ENCODE measurements at regions not wholly inside any gene's neighbourhood (a gene's known extent, or its start where the extent isn't known, plus 50 kb on each side); places are given as distances from the start of the nearest gene placed in this dataset.
"Not testable (repeated sequence)": the region's sequence is repeated elsewhere in the genome, so short reads cannot be mapped to it uniquely, and the experiment has no call there.

GRCh38 chr1:245058882-245059281, 95.9 kb upstream of the KIF26B start:
- no peaks in the 10 kb centered on the region for H3K36me3 ChIP-seq (ENCODE audit: insufficient read depth, low read length)
- no peak for TF ChIP-seq CTCF (IDR thresholded peaks at IDR 0.05; ENCODE audit: extremely low read depth, low read depth, low read length)
- H3K9me3 ChIP-seq (ENCODE audit: low read depth, low read length) = no peaks in the 10 kb centered on the region
- H2AFZ ChIP-seq (ENCODE audit: low read length) = no peak overlapping the region
- no peak overlapping the region for H3K4me3 ChIP-seq (ENCODE audit: insufficient read depth, low read length)
- H3K27ac ChIP-seq (ENCODE audit: low read depth, low read length) = no peak overlapping the region
- H3K4me2 ChIP-seq (ENCODE audit: insufficient read depth, low read length) = no peak overlapping the region
- DNase-seq (ENCODE audit: insufficient read length, low spot score, missing footprints) = no peak
- no peaks in the 10 kb centered on the region for H3K79me2 ChIP-seq (ENCODE audit: insufficient read depth, low read length)
- no peaks in the 10 kb centered on the region for H3K4me1 ChIP-seq (ENCODE audit: insufficient read depth, low read length)
- H4K20me1 ChIP-seq (ENCODE audit: insufficient read depth, low read length) = no peaks in the 10 kb centered on the region
- no peaks in the 10 kb centered on the region for H3K27me3 ChIP-seq (ENCODE audit: insufficient read depth, low read length)

GRCh38 chr1:245058436-245058835, 96.3 kb upstream of the KIF26B start:
- H3K27ac ChIP-seq (ENCODE audit: low read depth, low read length) = no peak overlapping the region
- H4K20me1 ChIP-seq (ENCODE audit: insufficient read depth, low read length) = no peaks in the 10 kb centered on the region
- no peak for TF ChIP-seq CTCF (IDR thresholded peaks at IDR 0.05; ENCODE audit: extremely low read depth, low read depth, low read length)
- no peaks in the 10 kb centered on the region for H3K79me2 ChIP-seq (ENCODE audit: insufficient read depth, low read length)
- H3K36me3 ChIP-seq (ENCODE audit: insufficient read depth, low read length) = no peaks in the 10 kb centered on the region
- no peak overlapping the region for H3K4me3 ChIP-seq (ENCODE audit: insufficient read depth, low read length)
- no peak overlapping the region for H2AFZ ChIP-seq (ENCODE audit: low read length)
- H3K4me1 ChIP-seq (ENCODE audit: insufficient read depth, low read length) = no peaks in the 10 kb centered on the region
- H3K9me3 ChIP-seq (ENCODE audit: low read depth, low read length) = no peaks in the 10 kb centered on the region
- no peaks in the 10 kb centered on the region for H3K27me3 ChIP-seq (ENCODE audit: insufficient read depth, low read length)
- H3K4me2 ChIP-seq (ENCODE audit: insufficient read depth, low read length) = no peak overlapping the region
- DNase-seq (ENCODE audit: insufficient read length, low spot score, missing footprints) = no peak

- no peaks in the 10 kb centered on the region for H3K79me2 ChIP-seq (ENCODE audit: insufficient read depth, low read length)
- no peak for TF ChIP-seq CTCF (IDR thresholded peaks at IDR 0.05; ENCODE audit: extremely low read depth, low read depth, low read length)
- H3K4me2 ChIP-seq (ENCODE audit: insufficient read depth, low read length) = no peak overlapping the region
- no peaks in the 10 kb centered on the region for H3K4me1 ChIP-seq (ENCODE audit: insufficient read depth, low read length)
- H3K27me3 ChIP-seq (ENCODE audit: insufficient read depth, low read length) = no peaks in the 10 kb centered on the region
- no peak overlapping the region for H3K27ac ChIP-seq (ENCODE audit: low read depth, low read length)
- no peak overlapping the region for H3K4me3 ChIP-seq (ENCODE audit: insufficient read depth, low read length)
- no peaks in the 10 kb centered on the region for H4K20me1 ChIP-seq (ENCODE audit: insufficient read depth, low read length)
- no peak overlapping the region for H2AFZ ChIP-seq (ENCODE audit: low read length)
- H3K36me3 ChIP-seq (ENCODE audit: insufficient read depth, low read length) = no peaks in the 10 kb centered on the region
- no peak for DNase-seq (ENCODE audit: insufficient read length, low spot score, missing footprints)
- no peaks in the 10 kb centered on the region for H3K9me3 ChIP-seq (ENCODE audit: low read depth, low read length)
These were observed 97.9 kb upstream of the KIF26B start for GRCh38 chr1:245056913-245057312.

GRCh38 chr1:245056296-245056695, 98.5 kb upstream of the KIF26B start:
- not testable (repeated sequence) for H3K4me1 ChIP-seq (ENCODE audit: insufficient read depth, low read length); H3K4me3 ChIP-seq (ENCODE audit: insufficient read depth, low read length); H2AFZ ChIP-seq (ENCODE audit: low read length); H3K27me3 ChIP-seq (ENCODE audit: insufficient read depth, low read length); H3K79me2 ChIP-seq (ENCODE audit: insufficient read depth, low read length); H3K4me2 ChIP-seq (ENCODE audit: insufficient read depth, low read length); H3K36me3 ChIP-seq (ENCODE audit: insufficient read depth, low read length); H3K27ac ChIP-seq (ENCODE audit: low read depth, low read length); H3K9me3 ChIP-seq (ENCODE audit: low read depth, low read length); H4K20me1 ChIP-seq (ENCODE audit: insufficient read depth, low read length); DNase-seq (ENCODE audit: insufficient read length, low spot score, missing footprints)

- no peak for TF ChIP-seq CTCF (IDR thresholded peaks at IDR 0.05; ENCODE audit: extremely low read depth, low read depth, low read length)
- DNase-seq (ENCODE audit: insufficient read length, low spot score, missing footprints) = no peak
- Histone ChIP-seq H3K4me2 (ENCODE audit: insufficient read depth, low read length) (no peak overlapping the region), H3K9me3 (ENCODE audit: low read depth, low read length) (no peaks in the 10 kb centered on the region), H3K4me3 (ENCODE audit: insufficient read depth, low read length) (no peak overlapping the region), H2AFZ (ENCODE audit: low read length) (no peak overlapping the region), H3K27me3 (ENCODE audit: insufficient read depth, low read length) (no peaks in the 10 kb centered on the region), H3K4me1 (ENCODE audit: insufficient read depth, low read length) (no peaks in the 10 kb centered on the region), H3K27ac (ENCODE audit: low read depth, low read length) (no peak overlapping the region), H3K36me3 (ENCODE audit: insufficient read depth, low read length) (no peaks in the 10 kb centered on the region), H3K79me2 (ENCODE audit: insufficient read depth, low read length) (no peaks in the 10 kb centered on the region), H4K20me1 (ENCODE audit: insufficient read depth, low read length) (no peaks in the 10 kb centered on the region)
These were observed 99.0 kb upstream of the KIF26B start for GRCh38 chr1:245055752-245056151.

All from osteoblast (primary cell).